ELR (cell line): ENCODE measurements at regions not wholly inside any gene's neighbourhood (a gene's known extent, or its start where the extent isn't known, plus 50 kb on each side); places are given as distances from the start of the nearest gene placed in this dataset.

Source experiments
- DNase-seq: peaks from one replicate; pipeline ENCODE4 v3.0.0-alpha.2; 2015; ENCODE audit warnings: low read depth

DNA sequence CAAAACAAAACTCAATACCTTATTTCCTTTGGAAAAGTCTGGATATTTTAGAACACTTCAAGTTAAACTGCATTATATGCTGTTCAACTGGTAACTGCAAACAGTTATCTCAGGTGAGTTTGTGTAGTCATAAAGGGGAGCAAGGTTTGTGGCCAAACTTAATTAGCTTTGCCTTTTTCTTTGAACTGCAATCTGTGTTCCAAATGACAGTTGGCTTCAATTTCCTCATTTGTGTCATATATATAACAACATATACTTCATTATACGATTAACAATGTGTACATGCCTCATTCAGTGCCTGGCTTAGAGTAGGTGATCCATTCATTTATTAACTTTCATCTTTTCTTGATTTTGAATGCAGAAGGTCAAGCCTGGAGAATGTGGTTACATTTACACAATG lies 55.8 kb downstream of the KCNE4 start:
- no peak for DNase-seq

DNA sequence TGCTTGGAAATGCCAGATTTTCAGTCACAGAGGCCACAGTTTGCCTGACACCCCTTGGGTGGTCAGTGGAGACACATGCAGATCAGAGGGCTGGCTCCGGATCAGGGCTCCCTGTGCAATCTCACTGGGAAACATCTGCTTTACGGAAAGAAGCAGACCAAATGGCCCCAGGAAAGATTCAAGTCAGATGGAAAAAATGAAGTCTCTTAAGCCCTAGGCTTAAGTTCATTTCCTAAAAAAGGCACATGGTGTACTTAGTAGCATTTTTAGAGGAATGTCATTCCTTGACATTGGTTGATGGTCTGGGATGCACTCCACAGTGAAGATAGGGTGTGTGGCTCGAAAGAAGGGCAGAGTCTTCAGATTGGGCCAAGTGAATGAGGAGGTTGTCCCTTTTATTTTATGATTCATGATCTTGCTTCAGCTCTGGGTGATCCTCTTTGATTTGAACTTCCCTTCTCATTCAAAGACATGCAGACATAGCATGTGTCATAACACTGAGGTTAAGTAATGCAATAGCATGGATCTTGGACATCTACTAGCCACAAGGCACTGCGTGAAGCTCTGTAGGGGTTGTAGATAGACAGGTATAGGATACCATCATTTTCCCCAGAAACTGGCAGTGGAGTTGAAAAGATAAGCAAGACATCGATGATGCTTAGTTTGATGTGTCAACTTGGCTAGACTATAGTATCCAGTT lies 56.5 kb downstream of the KCNE4 start:
- DNase-seq = peak; percentile 22

DNA sequence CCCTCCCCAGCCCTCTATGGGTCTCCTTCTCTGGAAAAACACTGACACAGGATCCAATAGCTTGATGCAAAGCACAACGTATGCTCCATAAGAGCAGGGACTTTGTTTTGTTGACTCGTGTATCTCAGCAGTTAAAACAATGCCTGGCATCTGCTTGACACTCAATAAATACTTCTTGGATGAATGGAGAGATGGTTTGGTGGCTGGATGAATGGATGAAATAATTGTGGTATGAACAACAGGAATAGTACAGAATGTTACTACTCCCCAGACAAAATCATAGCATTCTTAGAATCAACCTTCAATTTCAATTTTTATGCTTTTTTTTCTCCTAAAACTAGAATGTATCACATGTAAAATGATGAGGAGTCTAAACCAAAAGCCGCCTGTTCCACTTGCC lies 57.4 kb downstream of the KCNE4 start:
- DNase-seq = peak; percentile 8

DNA sequence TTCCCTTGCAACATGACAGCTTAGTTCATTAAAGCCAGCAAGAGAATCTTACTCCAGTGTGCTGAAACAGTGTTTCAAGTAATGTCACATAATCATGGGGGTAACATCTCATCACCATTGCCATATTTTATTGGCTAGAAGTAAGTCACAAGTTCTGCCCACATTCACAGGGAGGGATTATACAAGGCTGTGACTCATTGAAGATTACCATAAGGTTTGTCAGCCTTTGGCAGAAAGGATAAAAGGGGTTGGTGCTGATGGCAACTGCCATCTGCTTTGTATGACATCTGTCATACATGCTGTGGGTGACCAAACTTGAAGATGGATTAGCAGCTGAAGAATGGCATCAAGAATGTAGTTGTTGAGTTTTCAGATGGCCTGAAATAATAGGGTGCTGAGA lies 61.2 kb downstream of the KCNE4 start:
- peak; percentile 23 for DNase-seq

DNA sequence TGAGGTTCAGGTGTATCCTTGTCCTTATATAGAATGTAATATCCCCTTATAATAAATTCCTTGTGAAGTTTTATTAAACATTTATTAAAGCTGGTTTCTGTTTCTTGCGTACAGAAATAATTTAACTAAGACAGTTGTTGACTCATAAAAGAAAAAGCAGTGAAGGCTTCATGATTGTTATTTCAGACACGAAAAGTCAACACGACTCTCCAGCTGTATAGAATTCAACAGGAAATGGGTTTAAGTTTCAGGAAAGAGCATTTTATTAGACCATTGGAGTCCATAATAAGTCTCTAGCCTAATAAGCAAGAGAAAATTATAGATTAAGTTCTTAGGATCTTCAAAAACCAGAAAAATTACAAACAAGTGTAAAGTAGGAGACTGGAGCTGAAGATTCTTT lies 62.2 kb downstream of the KCNE4 start:
- no peak for DNase-seq

DNA sequence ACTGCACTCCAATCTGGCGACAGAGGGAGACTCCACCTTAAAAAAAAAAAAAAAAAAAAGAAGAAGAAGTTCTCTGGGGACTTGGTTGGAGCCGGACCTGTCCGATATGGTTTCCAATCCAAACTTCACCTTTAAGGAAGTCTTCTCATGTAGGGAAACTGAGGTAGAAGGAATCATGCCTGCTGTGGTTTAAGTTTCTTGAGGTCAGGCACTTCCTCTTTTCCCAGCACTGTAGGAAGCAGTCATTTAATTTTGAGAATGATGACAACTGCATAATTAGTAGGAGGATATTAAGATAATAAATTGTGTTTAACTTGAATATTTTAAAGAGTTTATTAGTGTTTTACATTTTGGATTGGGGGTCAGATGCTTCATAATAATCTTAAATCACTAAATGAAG lies 62.9 kb downstream of the KCNE4 start:
- DNase-seq = no peak

DNA sequence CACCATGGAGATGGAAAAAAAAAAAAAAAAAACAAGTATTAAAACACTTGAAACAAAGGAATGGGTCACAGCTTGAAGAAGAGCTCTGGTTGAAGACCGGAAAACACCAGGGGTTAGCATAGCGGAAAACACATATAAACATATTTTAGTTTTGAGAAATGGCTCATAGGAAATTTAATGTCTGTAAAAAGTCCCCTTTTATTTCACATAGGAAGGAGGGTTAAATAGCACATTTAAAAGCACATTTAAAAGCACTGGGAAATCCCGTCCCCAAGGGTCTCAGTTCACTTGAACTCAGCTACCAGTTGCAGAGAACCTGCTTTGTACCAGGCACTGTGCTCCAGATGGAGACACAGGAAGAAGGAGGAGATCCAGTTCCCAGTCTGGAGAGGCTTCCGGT lies 65.5 kb downstream of the KCNE4 start:
- no peak for DNase-seq

DNA sequence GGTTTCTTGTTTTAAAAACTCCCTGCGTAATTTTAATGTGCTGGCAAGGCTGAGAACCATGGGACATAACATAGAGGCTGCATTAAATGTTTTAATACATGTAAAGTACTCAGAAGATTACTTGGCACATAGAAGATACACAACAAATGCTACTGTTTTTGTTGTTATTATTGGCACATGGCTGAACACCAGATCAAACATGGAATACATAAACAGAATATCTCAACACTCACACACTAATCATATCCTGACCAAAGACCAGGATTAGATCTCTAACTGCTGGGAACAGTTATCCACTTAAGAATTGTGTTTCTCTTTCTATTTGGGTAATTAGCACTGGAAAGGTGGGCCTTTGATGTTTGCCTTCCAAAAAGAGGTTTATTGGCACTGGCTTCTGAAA lies 69.3 kb downstream of the KCNE4 start:
- no peak for DNase-seq

DNA sequence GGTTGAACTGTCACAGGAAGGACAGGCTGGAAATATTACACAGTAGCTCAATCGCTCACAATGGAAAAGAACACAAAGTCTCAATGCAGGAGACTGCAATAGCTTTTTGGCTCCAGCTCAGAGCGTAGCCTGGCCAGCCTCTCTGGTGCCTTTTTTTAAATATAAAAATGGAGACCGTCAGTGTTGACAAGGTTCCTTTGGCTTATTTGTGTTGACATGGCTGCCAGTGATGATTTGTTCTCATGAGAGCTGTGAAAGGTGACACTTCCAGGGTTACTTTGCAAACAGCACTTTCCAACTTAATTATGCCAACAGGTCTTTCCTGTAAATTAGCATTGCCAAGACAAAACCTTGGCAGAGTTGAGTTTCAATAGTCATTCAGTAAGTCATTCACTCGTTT lies 70.8 kb downstream of the KCNE4 start:
- no peak for DNase-seq

DNA sequence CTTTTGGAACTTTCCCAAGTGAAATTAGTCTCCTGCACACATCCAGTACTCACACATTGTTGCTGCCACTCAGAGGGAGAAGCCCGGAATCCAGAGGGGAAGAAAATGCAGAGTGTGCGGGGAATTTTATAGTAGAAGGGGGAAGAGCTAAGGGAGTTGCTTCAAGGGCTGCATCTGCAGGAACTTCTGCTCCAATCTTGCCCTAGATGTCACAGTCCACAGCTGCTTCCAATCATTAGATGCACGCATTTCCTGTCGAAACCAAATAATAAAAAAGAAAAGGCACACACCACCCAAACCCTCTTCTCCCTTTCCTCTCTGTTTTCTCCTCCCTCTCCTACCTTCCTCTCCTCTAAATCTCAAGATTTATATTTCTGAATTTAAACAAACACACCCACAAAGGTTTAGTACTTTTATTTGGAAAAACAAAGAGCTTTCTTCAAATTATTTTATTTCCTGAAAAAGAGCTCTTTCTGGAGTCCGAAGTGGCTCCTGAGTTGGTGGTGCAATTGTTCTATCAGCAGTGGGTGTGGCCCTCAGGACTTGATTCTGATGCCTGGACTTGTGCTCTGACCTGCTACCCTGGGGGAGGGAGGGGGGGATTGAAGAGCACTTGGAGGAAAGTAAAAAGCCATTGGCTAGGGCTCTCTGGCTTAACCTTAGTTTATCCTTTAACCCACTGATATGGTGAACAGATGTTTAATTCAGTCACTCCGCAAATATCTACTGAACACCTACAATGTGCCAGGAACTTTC lies 72.0 kb downstream of the KCNE4 start:
- DNase-seq = no peak

DNA sequence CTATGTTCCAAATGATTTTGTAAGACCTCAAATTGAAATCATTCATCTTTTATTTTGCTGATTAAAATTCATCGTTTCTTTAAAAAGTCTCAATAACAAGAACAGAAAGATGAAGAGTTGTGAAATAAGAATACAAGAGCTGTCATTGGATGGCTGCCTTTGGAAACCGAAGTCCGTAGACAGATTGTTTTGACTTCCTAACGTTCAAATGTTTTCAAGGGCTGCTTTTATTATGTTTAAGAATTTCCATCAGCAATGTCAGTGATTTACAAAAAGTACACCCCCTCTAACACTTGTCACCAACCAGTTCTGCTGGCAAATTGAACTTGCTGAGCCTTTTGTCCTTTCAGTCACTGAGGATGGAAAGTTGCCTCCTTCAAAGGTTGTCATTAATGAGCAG lies 89.6 kb downstream of the KCNE4 start:
- no peak for DNase-seq

DNA sequence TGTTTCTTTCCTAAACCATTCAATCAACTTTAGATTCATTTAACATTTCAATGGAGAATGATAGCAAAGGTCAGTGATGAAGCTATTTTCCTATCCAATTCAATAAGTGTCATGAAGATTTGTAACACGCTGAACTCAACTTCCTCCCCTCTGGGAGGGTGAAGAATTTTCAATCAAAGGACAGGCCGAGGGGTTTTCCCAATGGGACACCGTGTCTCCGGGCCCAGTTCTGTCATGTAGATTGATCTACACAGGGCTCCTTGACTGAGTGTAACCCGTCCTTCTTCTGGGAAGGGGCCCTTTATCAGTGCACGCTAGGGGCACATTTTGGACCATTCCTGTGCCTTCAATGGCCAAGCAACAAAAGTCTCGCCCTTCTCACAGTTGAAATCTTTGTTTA lies 90.1 kb downstream of the KCNE4 start:
- no peak for DNase-seq

DNA sequence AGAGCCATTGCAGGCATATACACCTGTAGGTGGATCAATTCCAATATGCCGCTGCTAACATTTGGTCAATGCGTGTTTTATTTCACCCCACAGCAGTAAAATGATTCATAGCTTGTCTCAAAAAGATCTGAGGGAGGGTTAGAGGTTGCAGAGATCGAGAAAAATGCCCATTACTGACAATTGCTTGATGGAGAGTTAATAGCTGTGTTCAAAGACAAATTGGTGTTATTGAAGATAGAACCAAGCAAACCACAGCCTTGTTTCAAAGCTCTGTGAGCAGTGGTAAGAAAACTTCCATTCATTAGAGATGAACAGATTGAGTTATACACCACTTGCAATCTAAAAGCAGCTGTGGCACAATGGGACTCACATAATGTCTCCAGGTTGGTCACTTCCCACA lies 95.4 kb downstream of the KCNE4 start:
- DNase-seq = no peak

DNA sequence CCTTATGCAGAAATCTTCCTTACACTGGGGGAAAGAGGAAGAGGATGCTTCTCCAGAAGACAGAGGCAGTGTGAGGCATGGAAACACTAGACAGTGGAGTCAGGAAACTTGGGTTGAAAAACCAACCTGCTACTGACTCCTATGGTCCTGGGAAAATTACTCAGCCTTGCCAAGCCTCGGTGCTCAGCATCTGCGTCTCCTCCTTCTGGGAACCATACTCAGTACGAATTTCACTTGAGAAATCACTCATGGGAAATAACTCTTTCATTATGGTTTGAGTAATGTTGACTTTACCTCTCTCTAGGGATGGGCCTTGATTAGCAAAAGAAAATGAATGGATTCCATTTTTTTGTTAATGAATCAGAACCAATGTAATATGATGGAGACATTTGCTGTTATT lies 96.5 kb downstream of the KCNE4 start:
- DNase-seq = no peak

DNA sequence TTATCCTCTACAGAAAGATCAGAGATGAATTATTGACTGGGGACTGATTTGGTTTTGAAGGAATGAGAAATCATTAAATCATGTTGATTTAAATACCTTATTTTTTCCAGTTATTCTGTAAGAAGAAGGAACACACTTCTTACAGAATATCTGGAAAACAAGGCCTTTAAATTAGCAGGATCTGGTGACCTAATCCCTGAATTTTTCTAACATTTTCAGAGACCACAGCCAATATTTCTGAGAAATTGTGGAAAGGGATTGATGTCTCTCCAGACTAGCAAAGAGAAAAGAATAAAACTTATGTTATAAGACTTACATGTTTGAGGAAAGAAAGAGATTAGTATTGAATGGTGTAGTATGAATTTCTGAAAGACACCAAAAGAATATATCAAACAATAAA lies 104.0 kb downstream of the KCNE4 start:
- DNase-seq = no peak

DNA sequence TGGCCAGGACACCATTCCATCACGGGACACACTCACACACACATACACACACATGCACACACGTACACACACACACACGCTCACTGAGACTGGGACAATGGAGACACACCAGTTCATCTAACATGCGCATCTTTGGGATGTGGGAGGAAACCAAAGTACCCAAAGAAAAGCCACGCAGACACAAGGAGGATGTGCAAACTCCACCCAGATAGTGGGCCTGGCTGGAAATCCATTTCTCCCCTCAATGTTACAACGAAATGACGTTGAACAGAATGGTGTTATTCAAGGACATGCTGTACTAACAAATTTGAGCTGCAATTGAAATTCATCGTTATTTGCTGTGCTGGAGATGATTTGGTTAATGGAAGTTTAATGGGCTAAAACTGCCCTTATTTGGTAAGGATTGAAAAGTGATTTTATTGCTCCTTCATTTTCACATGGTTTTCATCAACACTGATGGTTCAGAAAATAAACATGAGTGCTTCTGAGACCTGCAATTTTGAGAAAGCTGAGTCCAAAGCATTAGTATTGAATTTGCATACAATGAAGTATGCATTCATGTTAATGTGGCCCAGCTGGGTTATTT lies 110.0 kb downstream of the KCNE4 start:
- DNase-seq = no peak

DNA sequence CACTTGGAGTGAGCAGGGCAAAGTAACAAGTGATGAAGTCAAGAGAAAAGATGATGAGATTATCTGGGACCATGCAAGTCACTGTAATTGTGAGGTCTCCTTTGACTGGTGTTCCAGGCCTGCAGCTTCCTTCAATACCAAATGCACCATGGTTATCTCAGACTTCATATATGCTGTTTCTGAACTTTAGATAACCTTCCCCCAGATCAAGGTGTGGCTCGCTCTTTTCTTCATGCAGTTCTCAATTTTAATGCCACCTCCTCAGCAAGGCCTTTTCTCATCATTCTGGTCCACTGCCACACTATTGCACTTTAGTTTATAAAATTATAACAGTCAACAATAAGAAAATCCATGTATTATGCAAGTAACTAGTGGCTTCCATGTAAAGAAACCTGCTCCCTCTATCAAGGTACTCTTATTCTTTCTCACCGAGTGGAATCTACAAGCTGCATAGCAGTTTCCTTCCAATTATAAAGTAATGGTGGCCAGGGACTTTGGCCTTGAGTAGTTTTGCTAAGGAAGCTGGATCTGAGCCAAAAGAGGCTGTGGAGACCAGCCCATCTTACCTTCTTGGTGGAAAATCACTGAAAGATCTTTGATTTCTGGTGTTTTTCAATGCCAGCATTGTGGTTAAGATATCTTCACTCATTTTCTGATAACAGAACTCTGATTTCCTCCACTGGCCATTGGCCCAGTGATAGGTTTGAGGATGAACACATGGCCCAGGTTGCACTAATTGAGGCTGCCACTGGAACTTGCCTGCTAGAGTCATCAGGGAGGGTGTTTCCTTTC lies 113.6 kb downstream of the KCNE4 start:
- no peak for DNase-seq

DNA sequence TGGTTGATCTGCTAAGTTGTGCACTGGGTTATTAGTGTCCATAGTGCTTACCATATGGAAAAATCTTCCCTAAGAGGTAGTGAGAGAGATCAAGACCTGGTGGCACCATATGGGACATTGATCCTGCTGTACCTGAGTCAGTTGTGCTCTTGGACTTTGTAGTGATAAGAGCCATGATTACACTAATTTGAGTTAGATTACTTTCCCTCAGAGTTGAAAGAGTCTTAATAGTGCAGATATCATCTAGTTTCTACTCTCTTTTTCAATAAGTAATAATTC lies 114.2 kb downstream of the KCNE4 start:
- DNase-seq = no peak

DNA sequence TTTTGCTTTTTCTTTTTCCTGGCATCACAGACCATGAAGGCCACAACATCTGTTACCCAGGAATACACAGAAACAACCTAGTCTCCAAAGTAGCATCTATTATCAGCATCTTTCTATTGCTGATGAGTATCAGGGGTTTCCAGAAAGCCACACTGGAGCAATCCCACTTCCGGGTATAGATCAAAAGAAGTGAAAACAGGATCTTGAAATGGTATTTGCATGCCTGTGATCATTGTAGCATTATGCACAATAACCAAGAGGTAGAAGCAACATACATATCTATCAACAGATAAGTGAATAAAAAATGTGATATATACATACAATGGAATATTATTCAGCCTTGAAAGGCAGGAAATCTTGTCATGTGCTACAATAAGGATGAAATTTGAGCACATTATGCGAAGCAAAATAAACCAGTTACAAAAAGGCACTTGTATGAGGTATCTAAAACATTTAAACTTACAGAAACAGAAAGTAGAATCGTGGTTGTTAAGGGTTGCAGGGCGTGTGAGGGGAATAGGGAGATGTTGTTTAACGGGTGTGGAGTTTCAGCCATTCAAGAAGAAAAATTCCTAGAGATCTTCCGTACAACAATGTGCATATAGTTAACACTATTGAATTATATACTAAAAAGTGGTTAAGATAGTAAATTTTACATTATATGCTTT lies 115.1 kb downstream of the KCNE4 start:
- no peak for DNase-seq

DNA sequence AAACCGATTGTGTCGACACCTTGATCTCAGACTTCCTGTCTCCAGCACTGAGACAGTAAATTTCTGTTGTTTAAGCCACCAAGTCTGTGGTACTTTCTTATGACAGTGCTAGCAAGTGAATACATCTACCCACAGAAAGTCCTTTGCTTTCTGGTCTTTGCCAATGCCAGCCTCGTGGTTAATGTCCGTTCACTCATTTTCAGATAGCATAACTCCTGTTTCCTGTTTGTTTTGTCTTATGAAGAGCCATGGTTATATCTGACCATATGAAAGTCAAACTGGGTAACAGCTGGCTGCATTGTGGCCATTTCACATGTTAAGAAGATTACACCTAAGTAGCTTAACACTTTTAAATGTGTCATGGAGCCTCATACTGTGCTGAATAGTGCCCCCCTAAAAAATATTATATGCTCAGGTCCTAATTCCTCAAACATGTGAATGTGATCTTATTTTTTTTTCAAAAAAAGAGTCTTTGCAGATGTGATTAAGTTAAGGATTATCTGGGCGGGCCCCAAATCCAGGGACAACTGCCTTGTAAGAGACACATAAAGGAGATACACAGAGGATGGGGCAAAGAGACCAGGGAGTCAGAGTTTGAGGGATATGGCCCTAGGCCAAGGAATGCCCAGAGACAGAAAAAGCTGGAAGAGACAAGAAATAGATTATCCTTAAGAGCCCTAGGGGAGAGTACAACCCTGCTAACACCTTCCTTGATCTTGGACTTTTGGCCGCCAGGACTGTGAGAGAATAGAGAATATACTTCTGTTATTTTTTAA lies 118.0 kb downstream of the KCNE4 start:
- no peak for DNase-seq

DNA sequence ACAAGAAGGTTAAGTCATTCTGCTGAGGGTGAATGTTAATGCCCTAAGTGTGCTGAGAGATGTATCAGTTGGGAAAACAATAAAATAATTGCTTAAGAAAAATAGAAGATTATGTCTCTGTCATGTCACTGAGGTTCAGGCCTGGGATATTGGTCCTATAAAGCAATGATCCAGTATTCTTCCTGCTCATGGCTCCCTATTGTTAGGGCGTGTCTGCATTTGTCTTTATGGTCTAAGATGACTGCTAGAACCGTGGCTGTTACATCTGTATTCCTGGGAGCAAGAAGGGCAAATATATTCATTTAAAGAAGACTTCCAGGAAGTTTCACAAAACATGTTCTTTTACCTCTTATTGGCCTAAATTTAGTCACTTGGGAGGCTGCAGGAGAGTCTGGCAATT lies 125.0 kb downstream of the KCNE4 start:
- DNase-seq = no peak

DNA sequence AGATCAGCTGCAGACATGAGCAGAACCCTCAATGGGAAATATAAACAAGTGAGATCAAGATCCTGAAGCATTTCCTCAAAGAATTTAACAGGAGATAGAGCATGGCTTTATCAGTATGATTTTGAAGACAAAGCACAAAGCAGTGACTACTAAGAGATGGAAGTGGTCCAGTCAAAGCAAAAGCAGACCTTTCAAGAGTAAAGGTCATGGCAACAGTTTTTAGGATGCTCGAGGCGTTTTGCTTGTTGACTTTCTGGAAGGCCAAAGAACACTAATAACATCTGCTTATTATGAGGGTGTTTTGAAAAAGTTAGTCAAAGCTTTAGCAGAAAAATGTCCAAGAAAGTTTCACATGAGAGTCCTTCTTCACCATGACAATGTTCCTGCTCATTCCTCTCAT lies 128.5 kb downstream of the KCNE4 start:
- no peak for DNase-seq
